ENCODE measurements at regions not wholly inside any gene's neighbourhood (a gene's known extent, or its start where the extent isn't known, plus 50 kb on each side); places are given as distances from the start of the nearest gene placed in this dataset. TPM values are rescaled to one million over a fixed set of nuclear protein-coding genes. Genes with fewer than 3 reads are reported as not detected.

DNA sequence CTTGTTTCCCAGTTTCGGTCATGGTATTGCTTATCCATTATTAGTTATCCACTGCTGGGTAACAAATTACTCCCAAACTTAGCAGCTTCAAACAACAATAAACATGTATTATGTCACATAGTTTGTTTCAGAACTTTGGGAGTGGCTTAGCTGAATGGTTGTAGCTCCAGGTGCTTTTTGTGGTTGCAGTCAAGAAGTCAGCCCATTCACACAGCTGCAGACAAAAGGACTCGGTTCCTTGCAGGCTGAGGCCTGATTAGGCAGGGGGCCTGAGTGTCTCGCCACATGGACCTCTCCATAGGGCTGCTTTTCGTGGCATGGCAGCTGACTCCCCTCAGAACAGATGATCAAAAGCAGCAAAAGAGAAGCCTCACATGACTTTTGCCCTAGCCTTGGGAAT, 58.2 kb upstream of the ITGA4 start:
- intact Hi-C loops (cut with DNase I), result no loop called here
- no peak for DNase-seq (ENCODE audit: low spot score)

DNA sequence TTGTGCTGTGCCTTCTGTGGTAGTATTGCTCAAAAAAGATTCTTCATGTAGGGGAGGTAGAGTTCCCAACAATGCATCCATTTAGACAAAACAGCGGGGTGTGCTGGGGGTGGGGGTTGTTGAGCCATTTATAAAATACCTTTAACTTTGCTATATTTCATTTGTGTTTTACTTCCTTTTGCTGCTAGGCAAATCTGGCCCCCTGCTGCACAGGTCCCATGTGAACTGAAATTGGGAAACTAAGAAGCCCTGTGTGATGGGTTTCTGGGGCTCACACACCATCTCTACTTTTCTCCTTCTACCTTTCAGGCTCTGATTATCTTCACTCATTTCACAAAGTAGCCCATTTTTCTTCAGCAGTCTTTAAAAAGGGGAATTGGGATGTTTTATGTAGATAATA, 52.7 kb upstream of the ITGA4 start:
- no peak for DNase-seq (ENCODE audit: low spot score)
- intact Hi-C loops (cut with DNase I), result no loop called here

DNA sequence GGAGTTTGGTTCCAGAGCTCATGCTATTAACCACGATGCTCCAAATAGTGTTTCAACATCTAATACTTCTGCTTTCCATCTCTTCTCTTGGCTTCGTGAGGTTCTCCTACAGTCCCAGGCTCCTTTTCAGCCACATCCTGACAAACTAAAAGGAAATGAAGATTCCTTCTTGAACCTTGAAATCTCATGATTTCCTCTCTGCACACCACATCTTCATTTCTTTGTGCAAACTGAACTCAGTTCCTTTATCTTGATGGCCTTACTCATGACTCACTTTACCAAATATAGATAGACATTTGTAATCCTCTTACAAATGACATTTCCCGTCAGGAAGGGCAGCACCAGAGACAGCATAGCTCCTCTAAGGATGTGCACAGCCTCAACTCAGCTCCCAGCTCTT, 50.0 kb upstream of the ITGA4 start:
- no peak for DNase-seq (ENCODE audit: low spot score)
- intact Hi-C loops (cut with DNase I), result no loop called here

Small RNA genes lying in the stretch of these regions (microRNA-seq; reads per million reads assigned to microRNA genes)
- not detected for gene MIR4437

Data from cardiac septum (tissue), 1 donor.